Tibial nerve (tissue), 4 donors: ENCODE measurements at regions not wholly inside any gene's neighbourhood (a gene's known extent, or its start where the extent isn't known, plus 50 kb on each side); places are given as distances from the start of the nearest gene placed in this dataset.

Experiments
- CTCF ChIP-seq, 5 experiments: fragments of 200-600 bp in 3 of 5; fragments of 450-650 bp in 2 of 5; sonication (generic) in 3 of 5; IDR thresholded peaks; one replicate each; pipeline ENCODE4 v1.5.1; 2016 to 2019; ENCODE audit warnings: antibody characterized with exemption in 5 of 5, mild to moderate bottlenecking in 3 of 5, moderate library complexity in 2 of 5
- EP300 ChIP-seq, 2 donors: sonication (generic); formaldehyde crosslinking; IDR thresholded peaks; one replicate each; pipeline ENCODE4 v1.6.1; 2017; ENCODE audit warnings: antibody characterized with exemption in 2 of 2, mild to moderate bottlenecking in 1 of 2
- POLR2A ChIP-seq, 2 donors: fragments of 450-650 bp; IDR thresholded peaks; one replicate each; pipeline ENCODE4 v1.6.1; 2017; ENCODE audit warnings: antibody characterized with exemption in 2 of 2, mild to moderate bottlenecking in 2 of 2, moderate library complexity in 2 of 2

DNA sequence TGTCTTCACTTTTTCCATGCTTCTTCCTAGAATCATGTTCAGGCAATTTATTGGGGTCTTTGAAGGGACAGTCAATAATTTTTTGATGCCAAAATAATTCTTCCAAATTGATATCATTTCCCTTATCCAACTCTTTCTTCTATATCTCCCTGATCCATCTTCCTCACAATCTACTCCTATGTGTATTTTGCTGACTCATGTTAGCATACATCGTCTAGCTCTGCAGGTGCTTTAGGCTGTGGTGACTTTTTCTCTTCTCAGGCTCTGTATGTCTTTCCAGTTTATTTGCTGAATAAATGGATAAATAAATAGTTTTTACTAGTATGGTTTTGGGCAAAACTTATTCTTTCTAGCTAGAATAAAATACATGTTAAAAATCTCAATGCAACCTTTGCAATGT lies 1650.9 kb upstream of the TMEFF2 start:
- TF ChIP-seq POLR2A (IDR thresholded peaks at IDR 0.05) (no peak), CTCF (IDR thresholded peaks at IDR 0.05) (no peak), EP300 (IDR thresholded peaks at IDR 0.05) (no peak)
